ENCODE measurements at regions not wholly inside any gene's neighbourhood (a gene's known extent, or its start where the extent isn't known, plus 50 kb on each side); places are given as distances from the start of the nearest gene placed in this dataset.
"Not testable (repeated sequence)": the region's sequence is repeated elsewhere in the genome, so short reads cannot be mapped to it uniquely, and the experiment has no call there.

GRCh38 chr1:118445156-118445555, 260.1 kb upstream of the SPAG17 start:
- no peak for DNase-seq

- DNase-seq: no peak
These were observed 257.2 kb upstream of the SPAG17 start for GRCh38 chr1:118442214-118442613.

- DNase-seq: no peak
These were observed 252.6 kb upstream of the SPAG17 start for GRCh38 chr1:118437664-118438063.

GRCh38 chr1:118429856-118430255, 244.8 kb upstream of the SPAG17 start:
- no peak for DNase-seq

- DNase-seq: no peak
These were observed 236.9 kb upstream of the SPAG17 start for GRCh38 chr1:118421868-118422350.

GRCh38 chr1:118404024-118404423, 219.0 kb upstream of the SPAG17 start:
- DNase-seq: no peak

GRCh38 chr1:118397496-118397859, 212.4 kb upstream of the SPAG17 start:
- no peak for DNase-seq

GRCh38 chr1:118396829-118397495, 211.9 kb upstream of the SPAG17 start:
- no peak for DNase-seq

- no peak for DNase-seq
These were observed 211.3 kb upstream of the SPAG17 start for GRCh38 chr1:118396279-118396678.

- no peak for DNase-seq
These were observed 210.5 kb upstream of the SPAG17 start for GRCh38 chr1:118395430-118395991.

GRCh38 chr1:118390955-118391354, 205.9 kb upstream of the SPAG17 start:
- no peak for DNase-seq

- peak; percentile 51 for DNase-seq
These were observed 203.4 kb upstream of the SPAG17 start for GRCh38 chr1:118388301-118388959.

- DNase-seq: peak; percentile 67
These were observed 196.3 kb upstream of the SPAG17 start for GRCh38 chr1:118381197-118381869.

- DNase-seq: not testable (repeated sequence)
These were observed 192.2 kb upstream of the SPAG17 start for GRCh38 chr1:118377183-118377582.

- no peak for DNase-seq
These were observed 186.6 kb upstream of the SPAG17 start for GRCh38 chr1:118371612-118372011.

- no peak for DNase-seq
These were observed 185.8 kb upstream of the SPAG17 start for GRCh38 chr1:118370861-118371260.

GRCh38 chr1:118366286-118366685, 181.3 kb upstream of the SPAG17 start:
- DNase-seq: peak; percentile 77

- no peak for DNase-seq
These were observed 179.9 kb upstream of the SPAG17 start for GRCh38 chr1:118364882-118365281.

- DNase-seq: no peak
These were observed 178.4 kb upstream of the SPAG17 start for GRCh38 chr1:118363396-118363795.

GRCh38 chr1:118360817-118361216, 175.8 kb upstream of the SPAG17 start:
- peak; percentile 85 for DNase-seq

- no peak for DNase-seq
These were observed 161.9 kb upstream of the SPAG17 start for GRCh38 chr1:118346936-118347335.

GRCh38 chr1:118340928-118341910, 156.2 kb upstream of the SPAG17 start:
- DNase-seq: peak; percentile 53
